ENCODE measurements at regions not wholly inside any gene's neighbourhood (a gene's known extent, or its start where the extent isn't known, plus 50 kb on each side); places are given as distances from the start of the nearest gene placed in this dataset.

DNA sequence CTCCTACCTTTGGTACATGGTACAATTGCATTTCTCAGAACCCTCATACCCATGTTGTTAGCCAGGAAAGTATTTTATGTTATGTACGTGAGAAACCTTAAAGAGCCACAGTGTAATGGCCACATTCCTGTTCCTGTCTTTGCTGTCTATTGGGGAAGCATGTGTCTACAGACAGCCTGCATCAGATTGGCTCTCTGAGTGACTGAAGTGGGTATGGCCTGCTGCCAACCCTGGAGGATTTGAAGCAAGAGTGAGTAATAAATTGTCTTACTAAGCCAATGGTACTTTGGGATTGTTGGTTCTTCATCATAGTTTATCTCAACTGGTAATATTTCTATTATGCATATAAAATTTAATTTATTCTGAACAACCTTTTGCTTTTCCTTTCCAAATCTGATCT lies 574.1 kb downstream of the LMO7 start:
- no peaks in the 10 kb centered on the region for H3K36me3 Mint-ChIP-seq (ENCODE audit: low read depth)
- no peak for DNase-seq
- H3K4me3 Mint-ChIP-seq, result no peak overlapping the region
- no peaks in the 10 kb centered on the region for H3K4me1 Mint-ChIP-seq (ENCODE audit: low read depth)
- TF ChIP-seq, protein P1, sequence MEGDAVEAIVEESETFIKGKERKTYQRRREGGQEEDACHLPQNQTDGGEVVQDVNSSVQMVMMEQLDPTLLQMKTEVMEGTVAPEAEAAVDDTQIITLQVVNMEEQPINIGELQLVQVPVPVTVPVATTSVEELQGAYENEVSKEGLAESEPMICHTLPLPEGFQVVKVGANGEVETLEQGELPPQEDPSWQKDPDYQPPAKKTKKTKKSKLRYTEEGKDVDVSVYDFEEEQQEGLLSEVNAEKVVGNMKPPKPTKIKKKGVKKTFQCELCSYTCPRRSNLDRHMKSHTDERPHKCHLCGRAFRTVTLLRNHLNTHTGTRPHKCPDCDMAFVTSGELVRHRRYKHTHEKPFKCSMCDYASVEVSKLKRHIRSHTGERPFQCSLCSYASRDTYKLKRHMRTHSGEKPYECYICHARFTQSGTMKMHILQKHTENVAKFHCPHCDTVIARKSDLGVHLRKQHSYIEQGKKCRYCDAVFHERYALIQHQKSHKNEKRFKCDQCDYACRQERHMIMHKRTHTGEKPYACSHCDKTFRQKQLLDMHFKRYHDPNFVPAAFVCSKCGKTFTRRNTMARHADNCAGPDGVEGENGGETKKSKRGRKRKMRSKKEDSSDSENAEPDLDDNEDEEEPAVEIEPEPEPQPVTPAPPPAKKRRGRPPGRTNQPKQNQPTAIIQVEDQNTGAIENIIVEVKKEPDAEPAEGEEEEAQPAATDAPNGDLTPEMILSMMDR (IDR thresholded peaks at IDR 0.05), result no peak
- H3K9me3 Mint-ChIP-seq, result no peaks in the 10 kb centered on the region
- H3K27ac Mint-ChIP-seq, result no peak overlapping the region
- no peaks in the 10 kb centered on the region; the same call in 1 of the 2 replicates for H3K27me3 Mint-ChIP-seq (ENCODE audit: insufficient read depth)

DNA sequence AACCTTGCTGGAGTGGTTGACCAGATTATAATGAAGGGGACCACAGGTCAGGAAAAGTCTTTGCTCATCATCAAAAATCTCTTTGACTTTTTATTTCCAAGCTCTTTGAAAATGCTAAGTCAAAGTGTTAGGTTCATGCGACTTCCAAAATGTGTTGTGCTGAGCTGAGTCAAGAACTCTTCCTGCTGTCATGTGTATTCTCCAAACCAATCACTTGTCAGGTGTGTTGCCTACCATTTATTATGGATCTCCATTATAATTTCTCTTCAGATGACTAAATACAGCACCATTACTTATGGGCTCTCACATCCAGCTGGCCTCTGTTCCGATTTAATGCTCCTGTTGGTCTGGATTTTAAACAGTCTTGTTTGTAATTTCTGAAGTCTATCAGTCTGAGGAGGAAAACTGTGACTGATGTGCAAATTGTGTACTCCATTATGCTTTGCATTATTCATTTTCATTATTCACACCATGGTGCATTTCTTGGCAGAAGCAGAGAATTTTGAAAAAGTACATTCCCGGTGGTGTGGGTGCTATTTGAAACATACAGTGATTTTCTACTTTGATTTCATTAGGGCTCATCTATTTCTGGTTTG lies 562.5 kb downstream of the LMO7 start:
- Mint-ChIP-seq H3K9me3 (no peaks in the 10 kb centered on the region; the same call in 1 of the 2 replicates), H3K27me3 (ENCODE audit: insufficient read depth) (no peaks in the 10 kb centered on the region), H3K4me3 (no peak overlapping the region), H3K27ac (no peak overlapping the region), H3K36me3 (ENCODE audit: low read depth) (no peaks in the 10 kb centered on the region), H3K4me1 (ENCODE audit: low read depth) (no peaks in the 10 kb centered on the region)
- no peak for DNase-seq
- TF ChIP-seq, protein P1 (IDR thresholded peaks at IDR 0.05), result no peak

DNA sequence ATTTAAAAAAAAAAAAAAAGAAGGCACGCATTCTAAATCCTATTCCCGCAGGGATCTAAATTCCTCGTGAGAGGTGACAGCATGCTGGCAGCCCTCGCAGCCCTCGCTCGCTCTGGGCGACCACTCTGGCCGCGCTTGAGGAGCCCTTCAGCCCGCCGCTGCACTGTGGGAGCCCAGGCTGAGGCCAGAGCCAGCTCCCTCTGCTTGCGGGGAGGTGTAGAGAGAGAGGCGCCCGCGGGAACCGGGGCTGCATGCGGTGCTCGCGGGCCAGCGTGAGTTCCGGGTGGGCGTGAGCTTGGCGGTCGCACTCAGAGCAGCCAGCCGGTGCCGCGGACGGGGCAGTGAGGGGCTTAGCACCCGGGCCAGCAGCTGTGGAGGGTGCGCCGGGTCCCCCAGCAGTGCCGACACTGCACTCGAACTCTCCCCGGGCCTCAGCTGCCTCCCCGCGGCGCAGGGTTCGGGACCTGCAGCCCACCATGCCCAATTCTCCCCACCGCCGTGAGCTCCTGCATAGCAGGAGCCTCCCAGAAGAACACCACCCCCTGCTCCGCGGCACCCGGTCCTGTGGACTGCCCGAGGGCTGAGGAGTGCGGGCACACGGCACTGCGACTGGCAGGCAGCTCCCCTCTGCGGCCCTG lies 553.9 kb downstream of the LMO7 start:
- Mint-ChIP-seq H3K27ac (no peak overlapping the region), H3K27me3 (ENCODE audit: insufficient read depth) (no peaks in the 10 kb centered on the region; the same call in 1 of the 2 replicates), H3K4me1 (ENCODE audit: low read depth) (no peaks in the 10 kb centered on the region), H3K36me3 (ENCODE audit: low read depth) (no peaks in the 10 kb centered on the region), H3K9me3 (no peaks in the 10 kb centered on the region; the same call in 1 of the 2 replicates), H3K4me3 (no peak overlapping the region)
- DNase-seq, result no peak
- TF ChIP-seq, protein P1 (IDR thresholded peaks at IDR 0.05), result no peak

DNA sequence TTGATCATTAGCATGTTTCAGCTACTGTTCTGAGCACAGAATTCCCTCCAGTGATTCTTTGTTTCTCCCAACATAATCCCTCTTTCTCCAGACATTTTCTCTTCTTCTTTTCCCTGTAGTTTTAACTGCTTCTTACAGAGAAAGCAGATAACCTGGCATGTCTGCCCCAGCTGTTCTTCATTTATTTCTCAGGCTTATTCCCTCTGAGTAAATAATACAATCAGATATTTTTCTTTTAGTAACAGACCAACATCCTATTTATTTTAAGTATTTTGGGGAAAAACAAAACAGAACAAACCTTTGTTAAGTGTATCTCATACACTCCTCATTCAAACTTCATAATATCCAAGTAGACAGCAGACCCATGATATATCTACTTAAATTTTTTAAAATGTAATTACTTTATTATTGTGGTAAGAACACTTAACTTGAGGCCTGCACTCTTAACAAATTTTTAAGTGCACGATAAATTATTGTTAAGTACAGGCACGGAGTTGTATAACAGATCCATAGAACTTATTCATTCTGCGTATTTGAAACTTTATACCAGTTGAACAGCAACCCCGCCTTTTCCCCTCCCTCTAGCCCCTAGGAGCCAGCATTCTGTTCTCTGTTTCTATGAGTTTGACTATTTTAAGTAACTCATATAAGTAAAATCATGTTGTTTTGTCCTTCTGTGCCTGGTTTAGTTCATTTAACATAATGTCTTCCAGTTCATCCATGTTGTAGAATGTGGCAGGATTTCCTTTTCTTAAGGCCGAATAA lies 540.0 kb downstream of the LMO7 start:
- H3K4me1 Mint-ChIP-seq (ENCODE audit: low read depth), result no peaks in the 10 kb centered on the region
- H3K27me3 Mint-ChIP-seq (ENCODE audit: insufficient read depth), result no peaks in the 10 kb centered on the region
- no peak for DNase-seq
- no peak overlapping the region for H3K4me3 Mint-ChIP-seq
- TF ChIP-seq, protein P1 (IDR thresholded peaks at IDR 0.05), result no peak
- peaks cover 2% of the 10 kb centered on the region; the same call in 1 of the 2 replicates for H3K9me3 Mint-ChIP-seq
- no peak overlapping the region for H3K27ac Mint-ChIP-seq
- no peaks in the 10 kb centered on the region for H3K36me3 Mint-ChIP-seq (ENCODE audit: low read depth)

DNA sequence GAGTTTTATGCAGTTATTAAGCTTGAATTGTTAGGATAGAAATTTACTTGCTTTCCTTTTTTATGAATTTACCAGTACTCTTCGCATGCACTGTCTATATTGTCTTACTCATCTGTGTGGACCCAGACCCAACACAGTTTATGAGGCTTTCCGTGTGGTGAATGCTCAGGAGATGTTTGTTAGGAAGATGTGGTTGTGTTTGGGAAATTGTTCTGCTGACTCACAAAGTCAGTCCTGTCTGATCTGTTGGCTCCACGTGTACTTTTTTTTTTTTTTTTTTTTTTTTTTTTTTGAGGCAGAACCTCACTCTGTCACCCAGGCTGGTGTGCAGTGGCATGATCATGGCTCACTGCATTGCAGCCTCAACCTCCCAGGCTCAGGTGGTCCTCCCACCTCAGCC lies 532.5 kb downstream of the LMO7 start:
- no peak for DNase-seq
- Mint-ChIP-seq H3K9me3 (0 out of 2 replicates have a peak, but pooled peaks cover 4% of the 10 kb centered on the region), H3K27ac (no peak overlapping the region), H3K4me1 (ENCODE audit: low read depth) (no peaks in the 10 kb centered on the region), H3K27me3 (ENCODE audit: insufficient read depth) (no peaks in the 10 kb centered on the region; the same call in 1 of the 2 replicates), H3K36me3 (ENCODE audit: low read depth) (no peaks in the 10 kb centered on the region), H3K4me3 (no peak overlapping the region)
- TF ChIP-seq, protein P1 (IDR thresholded peaks at IDR 0.05), result no peak
